Midbrain (tissue), 1 donor: ENCODE measurements at regions not wholly inside any gene's neighbourhood (a gene's known extent, or its start where the extent isn't known, plus 50 kb on each side); places are given as distances from the start of the nearest gene placed in this dataset.
"Not testable (repeated sequence)": the region's sequence is repeated elsewhere in the genome, so short reads cannot be mapped to it uniquely, and the experiment has no call there.

Experiments
- DNase-seq: peaks from one replicate; lab custom pipeline; 2025; lab: John Stamatoyannopoulos, UW

GRCh38 chr20:4435671-4436455 is 186.8 kb upstream of the ADRA1D start:
- no peak for DNase-seq

GRCh38 chr20:4435225-4435624 is 186.1 kb upstream of the ADRA1D start:
- DNase-seq, result no peak

GRCh38 chr20:4434681-4435080 is 185.6 kb upstream of the ADRA1D start:
- no peak for DNase-seq

GRCh38 chr20:4431446-4431845 is 182.4 kb upstream of the ADRA1D start:
- DNase-seq, result no peak

GRCh38 chr20:4430826-4431225 is 181.7 kb upstream of the ADRA1D start:
- not testable (repeated sequence) for DNase-seq

GRCh38 chr20:4427940-4428586 is 179.0 kb upstream of the ADRA1D start:
- DNase-seq, result no peak

- no peak for DNase-seq
These were observed 169.1 kb upstream of the ADRA1D start for GRCh38 chr20:4418141-4418540.

- no peak for DNase-seq
These were observed 166.2 kb upstream of the ADRA1D start for GRCh38 chr20:4415281-4415680.

GRCh38 chr20:4413314-4414049 is 164.4 kb upstream of the ADRA1D start:
- DNase-seq, result no peak

GRCh38 chr20:4412216-4412615 is 163.1 kb upstream of the ADRA1D start:
- DNase-seq, result no peak

- DNase-seq, result no peak
These were observed 162.7 kb upstream of the ADRA1D start for GRCh38 chr20:4411744-4412143.

- DNase-seq, result no peak
These were observed 157.5 kb upstream of the ADRA1D start for GRCh38 chr20:4406627-4407026.

- no peak for DNase-seq
These were observed 152.5 kb upstream of the ADRA1D start for GRCh38 chr20:4401601-4402000.

- DNase-seq, result no peak
These were observed 135.9 kb upstream of the ADRA1D start for GRCh38 chr20:4384961-4385360.

- no peak for DNase-seq
These were observed 134.9 kb upstream of the ADRA1D start for GRCh38 chr20:4383961-4384360.

- DNase-seq, result no peak
These were observed 126.8 kb upstream of the ADRA1D start for GRCh38 chr20:4375881-4376280.

- no peak for DNase-seq
These were observed 124.4 kb upstream of the ADRA1D start for GRCh38 chr20:4373454-4373853.

- DNase-seq, result no peak
These were observed 122.7 kb upstream of the ADRA1D start for GRCh38 chr20:4371623-4372251.

GRCh38 chr20:4370851-4371250 is 121.8 kb upstream of the ADRA1D start:
- no peak for DNase-seq

GRCh38 chr20:4369798-4370124 is 120.7 kb upstream of the ADRA1D start:
- DNase-seq, result no peak

GRCh38 chr20:4369119-4369797 is 120.2 kb upstream of the ADRA1D start:
- DNase-seq, result no peak

GRCh38 chr20:4366076-4366475 is 117.0 kb upstream of the ADRA1D start:
- no peak for DNase-seq
